ENCODE measurements at regions not wholly inside any gene's neighbourhood (a gene's known extent, or its start where the extent isn't known, plus 50 kb on each side); places are given as distances from the start of the nearest gene placed in this dataset.

- no peaks in the 10 kb centered on the region for H4K20me1 ChIP-seq (ENCODE audit: insufficient read depth, low read length)
- no peak for TF ChIP-seq EZH2phosphoT487 (IDR thresholded peaks at IDR 0.05; ENCODE audit: low read length)
- no peak for TF ChIP-seq CTCF (IDR thresholded peaks at IDR 0.05; ENCODE audit: low read length)
- no peak for TF ChIP-seq EZH2 (optimal IDR thresholded peaks at IDR 0.05; ENCODE audit: low read depth, low read length)
- H3K9ac ChIP-seq (ENCODE audit: low read length) = no peak overlapping the region
- no peaks in the 10 kb centered on the region for H3K9me3 ChIP-seq (replicated peaks; ENCODE audit: insufficient read depth, low read length)
- no peak overlapping the region for H2AFZ ChIP-seq (ENCODE audit: low read length)
- H3F3A ChIP-seq (ENCODE audit: insufficient read depth, low read length) = no peaks in the 10 kb centered on the region
- no peaks in the 10 kb centered on the region for H3K79me2 ChIP-seq (ENCODE audit: low read length)
- no peaks in the 10 kb centered on the region for H3K4me1 ChIP-seq (ENCODE audit: low read length)
- H3K9me2 ChIP-seq (replicated peaks; ENCODE audit: insufficient read depth, low read length) = no peaks in the 10 kb centered on the region
- no peaks in the 10 kb centered on the region for H3K36me3 ChIP-seq (replicated peaks; ENCODE audit: insufficient read depth, low read length)
- no peak for DNase-seq
- peaks cover 21% of the 10 kb centered on the region for H3K27me3 ChIP-seq (replicated peaks; ENCODE audit: insufficient read depth, low read length)
- no peak overlapping the region for H3K4me3 ChIP-seq (ENCODE audit: low read length)
- no peak overlapping the region for H3K27ac ChIP-seq (ENCODE audit: low read length)
- no peak overlapping the region for H3K4me2 ChIP-seq (ENCODE audit: low read depth, low read length)
Observed at GRCh38 chr22:49257551-49257961, 570.1 kb downstream of the BRD1 start.

GRCh38 chr22:49255741-49256318 lies 571.8 kb downstream of the BRD1 start:
- no peaks in the 10 kb centered on the region for H3K36me3 ChIP-seq (replicated peaks; ENCODE audit: insufficient read depth, low read length)
- H3K27me3 ChIP-seq (replicated peaks; ENCODE audit: insufficient read depth, low read length) = peaks cover 21% of the 10 kb centered on the region
- H3K4me1 ChIP-seq (ENCODE audit: low read length) = no peaks in the 10 kb centered on the region
- no peak overlapping the region for H3K4me3 ChIP-seq (ENCODE audit: low read length)
- TF ChIP-seq CTCF (IDR thresholded peaks at IDR 0.05; ENCODE audit: low read length) (no peak), EZH2 (optimal IDR thresholded peaks at IDR 0.05; ENCODE audit: low read depth, low read length) (no peak), EZH2phosphoT487 (IDR thresholded peaks at IDR 0.05; ENCODE audit: low read length) (no peak)
- DNase-seq = no peak
- H3K79me2 ChIP-seq (ENCODE audit: low read length) = no peaks in the 10 kb centered on the region
- H3K27ac ChIP-seq (ENCODE audit: low read length) = no peak overlapping the region
- peaks cover 4% of the 10 kb centered on the region; the same call in 1 of the 2 replicates for H3K9me3 ChIP-seq (replicated peaks; ENCODE audit: insufficient read depth, low read length)
- no peaks in the 10 kb centered on the region for H3K9me2 ChIP-seq (replicated peaks; ENCODE audit: insufficient read depth, low read length)
- no peak overlapping the region for H3K4me2 ChIP-seq (ENCODE audit: low read depth, low read length)
- no peak overlapping the region for H2AFZ ChIP-seq (ENCODE audit: low read length)
- H4K20me1 ChIP-seq (ENCODE audit: insufficient read depth, low read length) = no peaks in the 10 kb centered on the region
- no peak overlapping the region for H3K9ac ChIP-seq (ENCODE audit: low read length)
- H3F3A ChIP-seq (ENCODE audit: insufficient read depth, low read length) = no peaks in the 10 kb centered on the region

- H3K9ac ChIP-seq (ENCODE audit: low read length) = no peak overlapping the region
- no peaks in the 10 kb centered on the region for H3K79me2 ChIP-seq (ENCODE audit: low read length)
- H3K9me2 ChIP-seq (replicated peaks; ENCODE audit: insufficient read depth, low read length) = no peaks in the 10 kb centered on the region
- H3K9me3 ChIP-seq (replicated peaks; ENCODE audit: insufficient read depth, low read length) = peaks cover 4% of the 10 kb centered on the region; the same call in 1 of the 2 replicates
- H3K36me3 ChIP-seq (replicated peaks; ENCODE audit: insufficient read depth, low read length) = no peaks in the 10 kb centered on the region
- DNase-seq = no peak
- H2AFZ ChIP-seq (ENCODE audit: low read length) = no peak overlapping the region
- peaks cover 21% of the 10 kb centered on the region for H3K27me3 ChIP-seq (replicated peaks; ENCODE audit: insufficient read depth, low read length)
- no peak overlapping the region for H3K27ac ChIP-seq (ENCODE audit: low read length)
- no peak for TF ChIP-seq EZH2 (optimal IDR thresholded peaks at IDR 0.05; ENCODE audit: low read depth, low read length)
- no peak overlapping the region for H3K4me2 ChIP-seq (ENCODE audit: low read depth, low read length)
- H4K20me1 ChIP-seq (ENCODE audit: insufficient read depth, low read length) = no peaks in the 10 kb centered on the region
- H3K4me1 ChIP-seq (ENCODE audit: low read length) = no peaks in the 10 kb centered on the region
- no peaks in the 10 kb centered on the region for H3F3A ChIP-seq (ENCODE audit: insufficient read depth, low read length)
- H3K4me3 ChIP-seq (ENCODE audit: low read length) = no peak overlapping the region
Observed at GRCh38 chr22:49255154-49255553, 572.5 kb downstream of the BRD1 start.

- Histone ChIP-seq H3K9me2 (replicated peaks; ENCODE audit: insufficient read depth, low read length) (no peaks in the 10 kb centered on the region), H3K4me1 (ENCODE audit: low read length) (no peaks in the 10 kb centered on the region), H3K27ac (ENCODE audit: low read length) (no peak overlapping the region), H3K27me3 (replicated peaks; ENCODE audit: insufficient read depth, low read length) (peaks cover 24% of the 10 kb centered on the region), H3K9ac (ENCODE audit: low read length) (no peak overlapping the region), H3K4me2 (ENCODE audit: low read depth, low read length) (no peak overlapping the region), H3K36me3 (replicated peaks; ENCODE audit: insufficient read depth, low read length) (no peaks in the 10 kb centered on the region), H3F3A (ENCODE audit: insufficient read depth, low read length) (no peaks in the 10 kb centered on the region), H3K4me3 (ENCODE audit: low read length) (no peak overlapping the region), H3K79me2 (ENCODE audit: low read length) (no peaks in the 10 kb centered on the region), H4K20me1 (ENCODE audit: insufficient read depth, low read length) (no peaks in the 10 kb centered on the region), H2AFZ (ENCODE audit: low read length) (no peak overlapping the region), H3K9me3 (replicated peaks; ENCODE audit: insufficient read depth, low read length) (peaks cover 4% of the 10 kb centered on the region; the same call in 1 of the 2 replicates)
- TF ChIP-seq EZH2phosphoT487 (IDR thresholded peaks at IDR 0.05; ENCODE audit: low read length) (no peak), EZH2 (optimal IDR thresholded peaks at IDR 0.05; ENCODE audit: low read depth, low read length) (no peak), CTCF (IDR thresholded peaks at IDR 0.05; ENCODE audit: low read length) (no peak)
- no peak for DNase-seq
Observed at GRCh38 chr22:49253656-49254055, 574.0 kb downstream of the BRD1 start.

All from MM.1S (cell line).